ENCODE measurements at regions not wholly inside any gene's neighbourhood (a gene's known extent, or its start where the extent isn't known, plus 50 kb on each side); places are given as distances from the start of the nearest gene placed in this dataset.

DNA sequence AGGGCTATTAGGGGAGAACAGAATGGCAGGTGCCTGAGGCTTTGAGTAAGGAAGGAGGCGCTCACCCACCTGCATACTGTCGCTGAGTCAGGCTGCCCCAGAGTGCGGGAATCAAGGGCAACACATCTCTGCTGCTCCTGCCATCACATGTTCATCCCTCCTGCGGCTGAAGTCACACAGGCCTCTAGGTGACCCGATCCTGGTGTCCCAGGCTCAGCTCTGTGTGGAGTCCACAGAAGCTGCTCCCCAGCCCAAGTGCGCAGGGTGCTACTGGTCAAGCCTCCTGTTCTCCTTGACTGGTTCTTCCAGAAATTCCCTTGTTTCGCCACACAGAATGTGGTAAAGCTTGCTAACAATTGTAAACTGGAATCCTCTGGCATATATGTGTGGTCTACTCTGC lies 96.9 kb upstream of the IL6 start:
- H3K4me3 ChIP-seq (ENCODE audit: low read depth, low read length) = no peak overlapping the region
- DNase-seq (ENCODE audit: low read depth) = no peak
- TF ChIP-seq, protein P1, sequence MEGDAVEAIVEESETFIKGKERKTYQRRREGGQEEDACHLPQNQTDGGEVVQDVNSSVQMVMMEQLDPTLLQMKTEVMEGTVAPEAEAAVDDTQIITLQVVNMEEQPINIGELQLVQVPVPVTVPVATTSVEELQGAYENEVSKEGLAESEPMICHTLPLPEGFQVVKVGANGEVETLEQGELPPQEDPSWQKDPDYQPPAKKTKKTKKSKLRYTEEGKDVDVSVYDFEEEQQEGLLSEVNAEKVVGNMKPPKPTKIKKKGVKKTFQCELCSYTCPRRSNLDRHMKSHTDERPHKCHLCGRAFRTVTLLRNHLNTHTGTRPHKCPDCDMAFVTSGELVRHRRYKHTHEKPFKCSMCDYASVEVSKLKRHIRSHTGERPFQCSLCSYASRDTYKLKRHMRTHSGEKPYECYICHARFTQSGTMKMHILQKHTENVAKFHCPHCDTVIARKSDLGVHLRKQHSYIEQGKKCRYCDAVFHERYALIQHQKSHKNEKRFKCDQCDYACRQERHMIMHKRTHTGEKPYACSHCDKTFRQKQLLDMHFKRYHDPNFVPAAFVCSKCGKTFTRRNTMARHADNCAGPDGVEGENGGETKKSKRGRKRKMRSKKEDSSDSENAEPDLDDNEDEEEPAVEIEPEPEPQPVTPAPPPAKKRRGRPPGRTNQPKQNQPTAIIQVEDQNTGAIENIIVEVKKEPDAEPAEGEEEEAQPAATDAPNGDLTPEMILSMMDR (conservative IDR thresholded peaks at IDR 0.05; ENCODE audit: low read depth, low read length) = no peak

DNA sequence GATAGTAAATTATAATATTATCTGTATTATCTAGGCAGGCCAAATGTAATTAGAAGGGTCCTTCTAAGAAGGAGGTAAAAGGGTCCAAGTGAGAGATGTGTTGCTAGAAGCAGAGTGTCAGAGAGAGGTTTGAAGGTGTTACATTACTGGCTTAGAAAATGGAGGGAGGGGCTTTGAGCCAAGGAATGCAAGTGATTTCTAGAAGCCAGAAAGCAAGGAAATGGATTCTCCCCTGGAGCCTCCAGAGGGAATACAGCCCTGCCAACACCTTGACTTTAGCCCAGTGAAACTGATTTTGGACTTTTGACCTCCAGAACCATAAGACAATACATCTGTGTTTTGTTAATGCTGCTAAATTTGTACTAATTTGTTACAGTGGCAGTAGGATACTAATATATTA lies 97.9 kb upstream of the IL6 start:
- no peak for DNase-seq (ENCODE audit: low read depth)
- TF ChIP-seq, protein P1 (conservative IDR thresholded peaks at IDR 0.05; ENCODE audit: low read depth, low read length) = no peak
- no peak overlapping the region for H3K4me3 ChIP-seq (ENCODE audit: low read depth, low read length)

- no peak overlapping the region for H3K4me3 ChIP-seq (ENCODE audit: low read depth, low read length)
- TF ChIP-seq, protein P1 (conservative IDR thresholded peaks at IDR 0.05; ENCODE audit: low read depth, low read length) = no peak
- DNase-seq (ENCODE audit: low read depth) = no peak
Observed at GRCh38 chr7:22628112-22628511, 98.9 kb upstream of the IL6 start.

GRCh38 chr7:22627136-22627535 lies 99.9 kb upstream of the IL6 start:
- H3K4me3 ChIP-seq (ENCODE audit: low read depth, low read length) = no peak overlapping the region
- DNase-seq (ENCODE audit: low read depth) = no peak
- TF ChIP-seq, protein P1 (conservative IDR thresholded peaks at IDR 0.05; ENCODE audit: low read depth, low read length) = no peak

GRCh38 chr7:22625251-22625650 lies 101.7 kb upstream of the IL6 start:
- no peak for DNase-seq (ENCODE audit: low read depth)
- H3K4me3 ChIP-seq (ENCODE audit: low read depth, low read length) = no peak overlapping the region
- TF ChIP-seq, protein P1 (conservative IDR thresholded peaks at IDR 0.05; ENCODE audit: low read depth, low read length) = no peak

GRCh38 chr7:22624781-22625180 lies 102.2 kb upstream of the IL6 start:
- TF ChIP-seq, protein P1 (conservative IDR thresholded peaks at IDR 0.05; ENCODE audit: low read depth, low read length) = no peak
- no peak overlapping the region for H3K4me3 ChIP-seq (ENCODE audit: low read depth, low read length)
- no peak for DNase-seq (ENCODE audit: low read depth)

GRCh38 chr7:22622116-22622785 lies 104.7 kb upstream of the IL6 start:
- TF ChIP-seq, protein P1 (conservative IDR thresholded peaks at IDR 0.05; ENCODE audit: low read depth, low read length) = no peak
- DNase-seq (ENCODE audit: low read depth) = no peak
- no peak overlapping the region for H3K4me3 ChIP-seq (ENCODE audit: low read depth, low read length)

Measured in epithelial cell of proximal tubule (primary cell).